ENCODE measurements at regions not wholly inside any gene's neighbourhood (a gene's known extent, or its start where the extent isn't known, plus 50 kb on each side); places are given as distances from the start of the nearest gene placed in this dataset.

GRCh38 chr22:47564158-47564450, 801.7 kb downstream of the TBC1D22A start:
- TF ChIP-seq GATA2 (IDR thresholded peaks at IDR 0.05; ENCODE audit: low read depth, low read length) (no peak), GATA3 (IDR thresholded peaks at IDR 0.05; ENCODE audit: low read depth, low read length) (no peak)
